GM20000 (cell line): ENCODE measurements at regions not wholly inside any gene's neighbourhood (a gene's known extent, or its start where the extent isn't known, plus 50 kb on each side); places are given as distances from the start of the nearest gene placed in this dataset.
"Not testable (repeated sequence)": the region's sequence is repeated elsewhere in the genome, so short reads cannot be mapped to it uniquely, and the experiment has no call there.

Source experiments
- DNase-seq: peaks from one replicate; pipeline ENCODE4 v3.0.0; 2012; ENCODE audit warnings: low spot score
- TF ChIP-seq, protein P1 (sequence below): IDR thresholded peaks from 2 replicates; pipeline ENCODE4 v1.5.1; 2012; ENCODE audit warnings: mild to moderate bottlenecking, control low read depth; ENCODE audit errors: extremely low read depth, missing control alignments

DNA sequence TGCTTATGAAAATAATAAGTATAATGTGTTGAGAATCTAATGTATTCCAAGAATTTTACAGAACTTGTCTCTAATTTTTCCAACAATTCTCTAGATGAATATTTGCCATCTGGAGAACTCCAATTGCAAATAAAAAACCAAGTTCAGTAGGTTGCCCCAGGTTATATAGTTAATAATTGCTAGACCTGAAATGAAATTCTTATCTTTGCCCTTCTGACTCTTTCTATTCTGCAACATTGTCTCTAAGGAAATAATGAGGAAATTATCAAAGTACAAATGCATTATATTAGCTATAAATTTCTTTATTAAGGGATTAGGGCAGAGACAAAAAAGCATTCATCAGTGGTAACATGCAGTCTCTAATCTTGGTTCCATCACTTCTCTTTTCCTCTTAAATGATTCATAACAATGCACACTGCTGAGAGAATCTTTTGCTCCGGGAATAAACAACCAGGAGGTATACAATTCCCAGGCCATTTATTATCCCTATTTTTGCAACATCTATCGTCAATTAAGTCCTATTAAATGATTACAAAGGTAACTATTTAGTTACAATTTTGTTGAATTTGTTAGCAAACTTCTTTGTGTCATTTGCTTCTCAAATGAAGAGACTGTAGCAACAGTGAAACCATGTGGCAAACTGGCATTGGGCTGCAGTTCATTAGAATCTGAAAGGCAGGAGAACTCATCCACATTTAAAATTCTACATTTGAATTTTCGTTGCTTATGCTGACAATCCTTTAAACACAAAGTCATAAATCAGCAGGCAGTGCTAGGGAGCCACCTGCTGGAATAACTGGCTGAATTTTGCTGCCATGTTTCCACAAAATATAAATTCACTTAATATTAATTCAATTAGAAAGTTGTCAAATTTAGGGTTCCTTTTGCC is 349.6 kb downstream of the KIF2B start:
- TF ChIP-seq, protein P1, sequence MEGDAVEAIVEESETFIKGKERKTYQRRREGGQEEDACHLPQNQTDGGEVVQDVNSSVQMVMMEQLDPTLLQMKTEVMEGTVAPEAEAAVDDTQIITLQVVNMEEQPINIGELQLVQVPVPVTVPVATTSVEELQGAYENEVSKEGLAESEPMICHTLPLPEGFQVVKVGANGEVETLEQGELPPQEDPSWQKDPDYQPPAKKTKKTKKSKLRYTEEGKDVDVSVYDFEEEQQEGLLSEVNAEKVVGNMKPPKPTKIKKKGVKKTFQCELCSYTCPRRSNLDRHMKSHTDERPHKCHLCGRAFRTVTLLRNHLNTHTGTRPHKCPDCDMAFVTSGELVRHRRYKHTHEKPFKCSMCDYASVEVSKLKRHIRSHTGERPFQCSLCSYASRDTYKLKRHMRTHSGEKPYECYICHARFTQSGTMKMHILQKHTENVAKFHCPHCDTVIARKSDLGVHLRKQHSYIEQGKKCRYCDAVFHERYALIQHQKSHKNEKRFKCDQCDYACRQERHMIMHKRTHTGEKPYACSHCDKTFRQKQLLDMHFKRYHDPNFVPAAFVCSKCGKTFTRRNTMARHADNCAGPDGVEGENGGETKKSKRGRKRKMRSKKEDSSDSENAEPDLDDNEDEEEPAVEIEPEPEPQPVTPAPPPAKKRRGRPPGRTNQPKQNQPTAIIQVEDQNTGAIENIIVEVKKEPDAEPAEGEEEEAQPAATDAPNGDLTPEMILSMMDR: no peak
- DNase-seq: no peak

DNA sequence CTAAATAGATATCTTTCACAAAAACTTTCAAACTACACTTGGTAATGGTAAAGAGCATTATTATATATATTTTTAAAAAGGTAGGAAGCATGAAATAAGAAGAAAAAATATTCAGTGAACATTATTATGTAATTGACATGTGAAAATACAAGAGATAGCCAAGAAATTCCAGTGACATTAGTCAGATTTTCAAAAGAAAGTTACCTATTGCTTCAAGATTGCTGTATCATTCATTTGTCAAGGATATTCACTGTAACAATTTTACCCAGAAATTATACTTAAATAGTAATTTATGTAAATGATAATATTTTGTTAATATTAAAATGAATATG is 350.2 kb downstream of the KIF2B start:
- DNase-seq: no peak
- TF ChIP-seq, protein P1: no peak

DNA sequence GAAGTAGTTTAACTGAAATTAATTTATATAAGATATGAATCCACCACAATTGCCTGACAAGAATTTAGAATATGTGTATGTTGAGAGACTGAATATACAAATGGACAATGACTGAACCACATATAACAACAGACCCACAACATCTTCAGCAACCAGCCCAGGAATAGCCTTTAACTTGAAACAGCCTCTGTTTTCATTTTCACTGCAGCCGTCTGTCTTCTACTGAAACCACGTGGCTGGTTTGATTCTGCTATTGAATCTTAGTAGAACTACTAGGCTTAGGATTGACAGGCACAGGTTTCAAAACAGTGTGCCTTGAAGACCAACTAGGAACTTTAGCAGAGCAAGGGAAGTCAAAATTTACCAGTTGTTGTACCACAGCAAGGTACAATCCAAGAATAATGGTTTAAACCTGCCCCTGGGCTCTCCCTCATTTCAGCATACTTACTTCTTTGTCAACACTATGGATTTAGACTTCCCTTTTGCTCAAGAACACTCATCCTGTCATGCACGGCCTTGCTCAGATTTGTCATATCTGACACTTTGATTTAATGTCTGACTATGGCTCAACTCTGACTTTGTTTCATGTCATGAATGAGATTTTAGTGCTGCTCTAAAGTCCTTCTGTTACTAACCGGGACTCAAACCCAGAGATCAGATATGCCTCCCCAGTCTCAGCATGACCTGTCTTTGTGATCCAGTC is 355.0 kb downstream of the KIF2B start:
- DNase-seq: no peak

DNA sequence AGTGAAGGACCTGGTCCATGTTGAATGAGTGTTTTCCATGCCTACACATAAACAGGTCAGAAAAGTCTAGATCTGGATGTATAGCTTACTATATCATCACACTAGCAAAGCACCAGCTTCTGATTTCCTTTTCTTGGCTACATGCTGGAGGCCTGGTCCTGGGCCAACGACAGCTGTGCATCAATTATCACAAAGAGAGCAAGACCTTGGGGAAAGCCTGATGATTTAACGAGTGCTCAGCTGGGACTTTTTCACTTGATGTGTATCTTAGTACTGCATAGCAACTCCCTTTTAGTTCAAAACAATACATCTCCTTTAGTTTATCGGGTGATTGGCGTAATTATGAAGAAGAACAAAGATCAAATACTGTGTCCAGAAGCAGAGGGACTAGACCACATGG is 358.2 kb downstream of the KIF2B start:
- TF ChIP-seq, protein P1: no peak
- DNase-seq: no peak

More for the DNA sequence above, 355.0 kb downstream of the KIF2B start:
- TF ChIP-seq, protein P1: no peak

DNA sequence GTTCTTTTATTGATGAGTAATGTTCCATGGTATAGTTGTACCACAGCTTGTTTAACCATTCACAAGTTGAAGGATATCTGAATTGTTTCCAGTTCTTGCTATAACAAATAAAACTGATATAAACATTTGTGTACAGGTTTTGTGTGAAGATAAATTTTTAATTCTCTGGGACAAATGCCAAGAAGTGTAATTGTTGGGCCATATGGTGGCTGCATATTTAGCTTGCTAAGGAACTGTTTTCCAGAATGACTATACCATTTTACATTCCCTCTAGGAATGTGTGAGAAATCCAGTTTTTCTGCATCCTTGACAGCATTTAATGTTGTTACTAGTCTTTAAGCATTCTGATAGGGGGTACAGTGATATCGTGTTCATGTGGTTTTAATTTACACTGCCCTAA is 368.5 kb downstream of the KIF2B start:
- no peak for DNase-seq
- TF ChIP-seq, protein P1: no peak

DNA sequence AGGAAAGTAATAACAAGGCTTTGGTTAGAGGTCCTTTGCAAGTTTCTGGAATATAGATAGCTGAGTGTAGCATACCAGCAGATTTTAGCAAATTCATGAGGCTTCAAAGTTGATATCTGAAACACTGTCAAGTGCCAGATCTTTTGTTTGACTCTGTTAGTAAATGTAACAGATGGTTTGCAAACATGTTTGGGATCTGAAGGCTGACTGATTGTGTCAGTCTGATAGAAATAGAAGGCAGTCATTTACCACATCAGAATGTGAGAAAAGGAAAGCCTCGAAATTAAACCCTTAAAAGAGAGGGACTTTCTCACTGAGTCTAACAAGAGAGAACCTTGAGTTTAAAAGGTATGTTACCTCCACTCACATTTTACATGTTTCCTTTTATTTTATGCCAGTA is 371.5 kb downstream of the KIF2B start:
- TF ChIP-seq, protein P1: no peak
- no peak for DNase-seq

DNA sequence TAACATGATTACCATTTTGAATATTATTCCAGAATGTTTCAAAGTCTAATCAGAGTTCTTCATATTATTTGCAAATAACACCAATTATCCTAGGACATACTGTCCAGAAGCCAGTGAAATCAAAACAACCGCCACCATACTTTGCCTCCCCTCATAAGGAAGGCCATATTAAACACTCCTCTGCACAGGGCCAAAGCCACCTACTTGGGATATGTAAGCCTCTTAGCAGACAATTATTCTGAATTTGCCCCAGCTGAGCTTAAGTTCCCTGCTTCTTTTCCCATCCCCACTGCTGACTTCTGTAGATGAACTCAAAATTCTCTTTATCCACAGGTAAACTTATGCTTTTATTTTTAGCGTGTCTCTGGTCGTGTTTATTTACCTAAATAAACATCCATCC is 374.0 kb downstream of the KIF2B start:
- TF ChIP-seq, protein P1: no peak

DNA sequence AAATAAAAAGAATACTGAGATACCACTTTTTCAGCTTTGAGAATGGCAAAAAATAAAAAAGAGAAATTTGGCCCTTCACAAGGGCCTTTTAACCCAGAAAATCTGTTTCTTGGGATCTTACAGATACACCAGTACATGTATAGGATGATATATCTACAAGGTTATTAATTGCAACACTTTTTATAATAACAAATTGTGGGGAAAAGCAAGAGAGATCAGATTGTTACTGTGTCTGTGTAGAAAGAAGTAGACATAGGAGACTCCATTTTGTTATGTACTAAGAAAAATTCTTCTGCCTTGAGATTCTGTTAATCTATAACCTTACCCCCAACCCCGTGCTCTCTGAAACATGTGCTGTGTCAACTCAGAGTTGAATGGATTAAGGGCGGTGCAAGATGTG is 378.7 kb downstream of the KIF2B start:
- DNase-seq: not testable (repeated sequence)

More for the DNA sequence above, 374.0 kb downstream of the KIF2B start:
- DNase-seq: no peak
